HL-60 (cell line): ENCODE measurements at regions not wholly inside any gene's neighbourhood (a gene's known extent, or its start where the extent isn't known, plus 50 kb on each side); places are given as distances from the start of the nearest gene placed in this dataset.

ENCODE experiments used
- POLR2AphosphoS5 ChIP-seq: IDR thresholded peaks from 2 replicates; pipeline ENCODE4 v1.6.1; 2012; ENCODE audit warnings: low read depth
- TF ChIP-seq, protein P1 (sequence below): IDR thresholded peaks from one replicate; pipeline ENCODE4 v1.5.1; 2011; ENCODE audit warnings: low read length, control low read depth, inconsistent platforms; ENCODE audit not compliant: insufficient read depth
- TF ChIP-seq, protein P2 (sequence below): IDR thresholded peaks from 2 replicates; pipeline ENCODE4 v1.6.1; 2012; ENCODE audit warnings: low read depth; ENCODE audit not compliant: insufficient replicate concordance

DNA sequence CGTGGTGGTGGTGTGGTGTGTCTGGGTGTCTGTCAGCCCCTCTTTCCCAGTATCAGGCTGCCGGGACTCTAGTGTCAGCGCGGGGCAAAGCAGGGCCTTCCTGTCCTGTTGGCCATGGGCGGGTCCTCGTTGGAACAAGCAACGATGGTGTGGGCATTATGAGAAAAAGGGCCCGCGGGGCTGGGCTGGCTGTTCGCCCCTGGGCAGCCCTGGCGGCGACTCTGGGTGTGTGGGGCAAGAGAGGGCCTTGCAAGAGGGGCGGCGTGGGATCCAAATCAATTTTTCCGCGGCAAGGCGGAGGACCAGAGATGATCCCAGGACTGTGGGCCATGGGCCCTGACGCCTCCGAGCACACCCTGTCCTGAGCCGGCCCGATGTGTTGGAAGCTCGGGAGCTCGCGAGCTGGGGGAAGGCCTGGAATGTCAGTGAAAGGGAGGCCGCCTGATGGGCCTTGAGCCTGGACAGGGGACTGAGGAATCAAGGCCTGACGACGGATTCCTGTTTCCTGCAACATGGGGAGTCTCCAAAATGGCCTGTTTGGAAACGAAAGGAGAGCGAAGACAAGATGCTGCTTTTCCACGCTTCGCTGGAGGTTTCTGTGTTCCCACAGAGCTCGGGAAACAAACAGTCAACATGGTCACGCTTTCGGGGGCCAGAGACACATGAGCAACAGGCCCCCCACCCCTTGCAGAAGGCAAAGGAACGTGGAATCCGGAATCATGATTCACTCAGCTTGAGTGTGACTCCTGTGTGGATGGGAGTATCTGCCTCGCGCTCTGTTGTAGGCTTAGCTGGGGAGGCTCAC lies 364.7 kb upstream of the DEFB115 start:
- TF ChIP-seq POLR2AphosphoS5, result no peak
- TF ChIP-seq, protein P1, sequence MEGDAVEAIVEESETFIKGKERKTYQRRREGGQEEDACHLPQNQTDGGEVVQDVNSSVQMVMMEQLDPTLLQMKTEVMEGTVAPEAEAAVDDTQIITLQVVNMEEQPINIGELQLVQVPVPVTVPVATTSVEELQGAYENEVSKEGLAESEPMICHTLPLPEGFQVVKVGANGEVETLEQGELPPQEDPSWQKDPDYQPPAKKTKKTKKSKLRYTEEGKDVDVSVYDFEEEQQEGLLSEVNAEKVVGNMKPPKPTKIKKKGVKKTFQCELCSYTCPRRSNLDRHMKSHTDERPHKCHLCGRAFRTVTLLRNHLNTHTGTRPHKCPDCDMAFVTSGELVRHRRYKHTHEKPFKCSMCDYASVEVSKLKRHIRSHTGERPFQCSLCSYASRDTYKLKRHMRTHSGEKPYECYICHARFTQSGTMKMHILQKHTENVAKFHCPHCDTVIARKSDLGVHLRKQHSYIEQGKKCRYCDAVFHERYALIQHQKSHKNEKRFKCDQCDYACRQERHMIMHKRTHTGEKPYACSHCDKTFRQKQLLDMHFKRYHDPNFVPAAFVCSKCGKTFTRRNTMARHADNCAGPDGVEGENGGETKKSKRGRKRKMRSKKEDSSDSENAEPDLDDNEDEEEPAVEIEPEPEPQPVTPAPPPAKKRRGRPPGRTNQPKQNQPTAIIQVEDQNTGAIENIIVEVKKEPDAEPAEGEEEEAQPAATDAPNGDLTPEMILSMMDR, result no peak
- TF ChIP-seq, protein P2, sequence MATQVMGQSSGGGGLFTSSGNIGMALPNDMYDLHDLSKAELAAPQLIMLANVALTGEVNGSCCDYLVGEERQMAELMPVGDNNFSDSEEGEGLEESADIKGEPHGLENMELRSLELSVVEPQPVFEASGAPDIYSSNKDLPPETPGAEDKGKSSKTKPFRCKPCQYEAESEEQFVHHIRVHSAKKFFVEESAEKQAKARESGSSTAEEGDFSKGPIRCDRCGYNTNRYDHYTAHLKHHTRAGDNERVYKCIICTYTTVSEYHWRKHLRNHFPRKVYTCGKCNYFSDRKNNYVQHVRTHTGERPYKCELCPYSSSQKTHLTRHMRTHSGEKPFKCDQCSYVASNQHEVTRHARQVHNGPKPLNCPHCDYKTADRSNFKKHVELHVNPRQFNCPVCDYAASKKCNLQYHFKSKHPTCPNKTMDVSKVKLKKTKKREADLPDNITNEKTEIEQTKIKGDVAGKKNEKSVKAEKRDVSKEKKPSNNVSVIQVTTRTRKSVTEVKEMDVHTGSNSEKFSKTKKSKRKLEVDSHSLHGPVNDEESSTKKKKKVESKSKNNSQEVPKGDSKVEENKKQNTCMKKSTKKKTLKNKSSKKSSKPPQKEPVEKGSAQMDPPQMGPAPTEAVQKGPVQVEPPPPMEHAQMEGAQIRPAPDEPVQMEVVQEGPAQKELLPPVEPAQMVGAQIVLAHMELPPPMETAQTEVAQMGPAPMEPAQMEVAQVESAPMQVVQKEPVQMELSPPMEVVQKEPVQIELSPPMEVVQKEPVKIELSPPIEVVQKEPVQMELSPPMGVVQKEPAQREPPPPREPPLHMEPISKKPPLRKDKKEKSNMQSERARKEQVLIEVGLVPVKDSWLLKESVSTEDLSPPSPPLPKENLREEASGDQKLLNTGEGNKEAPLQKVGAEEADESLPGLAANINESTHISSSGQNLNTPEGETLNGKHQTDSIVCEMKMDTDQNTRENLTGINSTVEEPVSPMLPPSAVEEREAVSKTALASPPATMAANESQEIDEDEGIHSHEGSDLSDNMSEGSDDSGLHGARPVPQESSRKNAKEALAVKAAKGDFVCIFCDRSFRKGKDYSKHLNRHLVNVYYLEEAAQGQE, result no peak
